WTC11 (cell line): ENCODE measurements at regions not wholly inside any gene's neighbourhood (a gene's known extent, or its start where the extent isn't known, plus 50 kb on each side); places are given as distances from the start of the nearest gene placed in this dataset.

Experiments used
- ATAC-seq: fragments of 200-7000 bp; cut with Tn5 transposase; 2 replicates; pipeline ENCODE4 v1.10.0; 2021; ENCODE audit warnings: mild to moderate bottlenecking, moderate library complexity
- CTCF ChIA-PET: fragments of 300-600 bp; sonication (Branson Sonifier 250); formaldehyde crosslinking; loops from one replicate; lab custom pipeline; 2021; ENCODE audit warnings: antibody characterized with exemption; lab: Charles Lee
- POLR2A ChIA-PET: fragments of 350-600 bp; sonication (Branson Sonifier 250); formaldehyde crosslinking; loops from one replicate; lab custom pipeline; 2021; ENCODE audit warnings: antibody characterized with exemption; lab: Charles Lee
- DNase-seq: peaks from one replicate; pipeline ENCODE4 v3.0.0; 2021; ENCODE audit warnings: low spot score
- H3K27ac Mint-ChIP-seq: 2 replicates; pipeline ENCODE4 v1.8.0; 2021; ENCODE audit warnings: mixed read lengths
- H3K27me3 Mint-ChIP-seq: 2 replicates; pipeline ENCODE4 v1.8.0; 2021; ENCODE audit warnings: low read depth, mild to moderate bottlenecking, moderate library complexity, mixed read lengths
- H3K36me3 Mint-ChIP-seq: 2 replicates; pipeline ENCODE4 v1.8.0; 2021; ENCODE audit warnings: mixed read lengths
- H3K4me1 Mint-ChIP-seq: 2 replicates; pipeline ENCODE4 v1.8.0; 2022; ENCODE audit warnings: mixed read lengths
- H3K4me3 Mint-ChIP-seq: 2 replicates; pipeline ENCODE4 v1.8.0; 2021; ENCODE audit warnings: mild to moderate bottlenecking, moderate library complexity, mixed read lengths
- H3K9me3 Mint-ChIP-seq: 2 replicates; pipeline ENCODE4 v1.8.0; 2021; ENCODE audit warnings: mixed read lengths
- CREM ChIP-seq: sonication (generic); formaldehyde crosslinking; IDR thresholded peaks from 2 replicates; pipeline ENCODE4 v1.8.1; 2022; ENCODE audit warnings: mild to moderate bottlenecking, missing genetic modification reagents, moderate library complexity
- E2F4 ChIP-seq: sonication (generic); formaldehyde crosslinking; IDR thresholded peaks from 2 replicates; pipeline ENCODE4 v1.8.1; 2022; ENCODE audit warnings: low read depth, mild to moderate bottlenecking, moderate library complexity, missing genetic modification reagents, borderline replicate concordance
- FOXP4 ChIP-seq: sonication (generic); formaldehyde crosslinking; IDR thresholded peaks from 2 replicates; pipeline ENCODE4 v1.8.0; 2022; ENCODE audit warnings: mild to moderate bottlenecking, missing genetic modification reagents
- GRHL2 ChIP-seq: fragments of 250-450 bp; sonication (Bioruptor Pico); IDR thresholded peaks from 2 replicates; pipeline ENCODE4 v1.8.0; 2022; ENCODE audit warnings: mild to moderate bottlenecking, moderate library complexity; ENCODE audit not compliant: insufficient replicate concordance, severe bottlenecking
- HMGXB4 ChIP-seq: sonication (generic); formaldehyde crosslinking; IDR thresholded peaks from 2 replicates; pipeline ENCODE4 v1.8.1; 2023; ENCODE audit warnings: mild to moderate bottlenecking, moderate library complexity, missing genetic modification reagents
- IRF2 ChIP-seq: sonication (generic); formaldehyde crosslinking; IDR thresholded peaks from 2 replicates; pipeline ENCODE4 v1.8.0; 2022; ENCODE audit warnings: low read depth, missing genetic modification reagents, borderline replicate concordance
- KAT7 ChIP-seq: sonication (generic); formaldehyde crosslinking; IDR thresholded peaks from 2 replicates; pipeline ENCODE4 v1.8.1; 2023; ENCODE audit warnings: missing genetic modification reagents, mild to moderate bottlenecking, borderline replicate concordance
- MYBL2 ChIP-seq: sonication (generic); formaldehyde crosslinking; IDR thresholded peaks from 2 replicates; pipeline ENCODE4 v1.8.1; 2023; ENCODE audit warnings: mild to moderate bottlenecking, moderate library complexity, missing genetic modification reagents
- NR1H2 ChIP-seq: sonication (generic); formaldehyde crosslinking; IDR thresholded peaks from 2 replicates; pipeline ENCODE4 v1.9.0; 2021; ENCODE audit warnings: mild to moderate bottlenecking, moderate library complexity, missing genetic modification reagents
- OVOL2 ChIP-seq: fragments of 250-450 bp; sonication (Bioruptor Pico); IDR thresholded peaks from 2 replicates; pipeline ENCODE4 v1.9.0; 2021; ENCODE audit warnings: mild to moderate bottlenecking, borderline replicate concordance
- RORB ChIP-seq: fragments of 250-450 bp; sonication (Bioruptor Pico); IDR thresholded peaks from 2 replicates; pipeline ENCODE4 v1.9.0; 2021; ENCODE audit warnings: mild to moderate bottlenecking
- TCF7 ChIP-seq: sonication (generic); formaldehyde crosslinking; IDR thresholded peaks from 2 replicates; pipeline ENCODE4 v1.8.0; 2022; ENCODE audit warnings: mild to moderate bottlenecking, low read depth, missing genetic modification reagents, moderate library complexity
- TEAD4 ChIP-seq: sonication (generic); formaldehyde crosslinking; IDR thresholded peaks from 2 replicates; pipeline ENCODE4 v1.8.0; 2022; ENCODE audit warnings: mild to moderate bottlenecking, missing genetic modification reagents
- ZBTB43 ChIP-seq: sonication (generic); formaldehyde crosslinking; IDR thresholded peaks from 2 replicates; pipeline ENCODE4 v1.8.1; 2023; ENCODE audit warnings: mild to moderate bottlenecking, missing genetic modification reagents
- ZNF121 ChIP-seq: sonication (generic); formaldehyde crosslinking; IDR thresholded peaks from 2 replicates; pipeline ENCODE4 v1.8.0; 2023; ENCODE audit warnings: missing genetic modification reagents
- ZNF138 ChIP-seq: sonication (generic); formaldehyde crosslinking; conservative IDR thresholded peaks from 2 replicates; pipeline ENCODE4 v1.8.1; 2022; ENCODE audit warnings: mild to moderate bottlenecking, moderate library complexity, missing genetic modification reagents
- ZNF219 ChIP-seq: sonication (generic); formaldehyde crosslinking; IDR thresholded peaks from 2 replicates; pipeline ENCODE4 v1.8.0; 2023; ENCODE audit warnings: missing genetic modification reagents, mild to moderate bottlenecking, borderline replicate concordance
- ZNF396 ChIP-seq: fragments of 250-450 bp; sonication (Bioruptor Pico); IDR thresholded peaks from 2 replicates; pipeline ENCODE4 v1.8.0; 2021; ENCODE audit warnings: mild to moderate bottlenecking, moderate library complexity, borderline replicate concordance
- ZNF416 ChIP-seq: fragments of 250-450 bp; sonication (Bioruptor Pico); IDR thresholded peaks from 2 replicates; pipeline ENCODE4 v1.9.0; 2021; ENCODE audit warnings: mild to moderate bottlenecking, inconsistent platforms
- ZNF423 ChIP-seq: fragments of 250-450 bp; sonication (Bioruptor Pico); IDR thresholded peaks from 2 replicates; pipeline ENCODE4 v2.1.2; 2022; ENCODE audit warnings: mild to moderate bottlenecking, moderate library complexity
- ZNF671 ChIP-seq: fragments of 250-450 bp; sonication (Bioruptor Pico); IDR thresholded peaks from 2 replicates; pipeline ENCODE4 v1.8.0; 2021; ENCODE audit warnings: mild to moderate bottlenecking
- TF ChIP-seq, protein P1 (sequence below): fragments of 250-450 bp; sonication (Bioruptor Pico); IDR thresholded peaks from 2 replicates; pipeline ENCODE4 v1.9.0; 2021; ENCODE audit warnings: mild to moderate bottlenecking
- TF ChIP-seq, protein P2 (sequence below): sonication (generic); formaldehyde crosslinking; IDR thresholded peaks from 2 replicates; pipeline ENCODE4 v1.8.0; 2023; ENCODE audit warnings: mild to moderate bottlenecking, missing genetic modification reagents

DNA sequence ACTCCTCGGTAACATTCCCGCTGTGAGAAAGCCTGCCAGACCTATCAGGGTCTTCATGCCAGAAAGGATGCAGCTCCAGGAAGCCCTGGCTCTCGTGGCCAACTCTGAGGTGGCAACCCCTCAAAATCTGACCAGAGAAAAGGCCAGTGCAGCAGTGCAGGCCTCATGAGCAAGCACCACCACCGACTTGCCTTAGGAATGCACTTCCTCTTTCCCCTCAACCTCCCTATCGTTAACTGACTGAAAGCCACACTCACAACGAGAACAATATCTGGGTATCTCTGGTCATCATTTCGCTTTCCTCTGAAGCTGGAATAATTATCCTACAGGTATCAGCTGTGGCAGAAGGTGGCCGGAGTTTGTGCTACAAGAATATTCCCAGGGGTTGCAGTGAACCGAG is 101.4 kb upstream of the POU3F3 start:
- H3K27me3 Mint-ChIP-seq = peaks cover 10% of the 10 kb centered on the region
- H3K27ac Mint-ChIP-seq = no peak overlapping the region
- ATAC-seq (no peak), DNase-seq (no peak)
- ChIA-PET CTCF (no interaction called here), POLR2A (no interaction called here)
- no peak for TF ChIP-seq KAT7 (CRISPR knock-in tag)
- TF ChIP-seq NR1H2 (CRISPR knock-in tag) = no peak
- no peak for TF ChIP-seq ZNF423 (CRISPR knock-in tag)
- no peak for TF ChIP-seq OVOL2 (CRISPR knock-in tag)
- no peak for TF ChIP-seq ZNF416 (CRISPR knock-in tag)
- no peak for TF ChIP-seq E2F4 (CRISPR knock-in tag)
- no peak for TF ChIP-seq IRF2 (CRISPR knock-in tag)
- TF ChIP-seq, protein P1, sequence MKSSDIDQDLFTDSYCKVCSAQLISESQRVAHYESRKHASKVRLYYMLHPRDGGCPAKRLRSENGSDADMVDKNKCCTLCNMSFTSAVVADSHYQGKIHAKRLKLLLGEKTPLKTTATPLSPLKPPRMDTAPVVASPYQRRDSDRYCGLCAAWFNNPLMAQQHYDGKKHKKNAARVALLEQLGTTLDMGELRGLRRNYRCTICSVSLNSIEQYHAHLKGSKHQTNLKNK (CRISPR knock-in tag) = no peak
- no peak for TF ChIP-seq ZNF138 (CRISPR knock-in tag)
- no peak for TF ChIP-seq FOXP4 (CRISPR knock-in tag)
- TF ChIP-seq TCF7 (CRISPR knock-in tag) = no peak
- no peak for TF ChIP-seq TEAD4 (CRISPR knock-in tag)
- TF ChIP-seq ZNF671 (CRISPR knock-in tag) = no peak
- TF ChIP-seq, protein P2, sequence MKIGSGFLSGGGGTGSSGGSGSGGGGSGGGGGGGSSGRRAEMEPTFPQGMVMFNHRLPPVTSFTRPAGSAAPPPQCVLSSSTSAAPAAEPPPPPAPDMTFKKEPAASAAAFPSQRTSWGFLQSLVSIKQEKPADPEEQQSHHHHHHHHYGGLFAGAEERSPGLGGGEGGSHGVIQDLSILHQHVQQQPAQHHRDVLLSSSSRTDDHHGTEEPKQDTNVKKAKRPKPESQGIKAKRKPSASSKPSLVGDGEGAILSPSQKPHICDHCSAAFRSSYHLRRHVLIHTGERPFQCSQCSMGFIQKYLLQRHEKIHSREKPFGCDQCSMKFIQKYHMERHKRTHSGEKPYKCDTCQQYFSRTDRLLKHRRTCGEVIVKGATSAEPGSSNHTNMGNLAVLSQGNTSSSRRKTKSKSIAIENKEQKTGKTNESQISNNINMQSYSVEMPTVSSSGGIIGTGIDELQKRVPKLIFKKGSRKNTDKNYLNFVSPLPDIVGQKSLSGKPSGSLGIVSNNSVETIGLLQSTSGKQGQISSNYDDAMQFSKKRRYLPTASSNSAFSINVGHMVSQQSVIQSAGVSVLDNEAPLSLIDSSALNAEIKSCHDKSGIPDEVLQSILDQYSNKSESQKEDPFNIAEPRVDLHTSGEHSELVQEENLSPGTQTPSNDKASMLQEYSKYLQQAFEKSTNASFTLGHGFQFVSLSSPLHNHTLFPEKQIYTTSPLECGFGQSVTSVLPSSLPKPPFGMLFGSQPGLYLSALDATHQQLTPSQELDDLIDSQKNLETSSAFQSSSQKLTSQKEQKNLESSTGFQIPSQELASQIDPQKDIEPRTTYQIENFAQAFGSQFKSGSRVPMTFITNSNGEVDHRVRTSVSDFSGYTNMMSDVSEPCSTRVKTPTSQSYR (CRISPR knock-in tag) = no peak
- no peak for TF ChIP-seq RORB
- H3K4me1 Mint-ChIP-seq = peaks cover 22% of the 10 kb centered on the region
- H3K9me3 Mint-ChIP-seq = peaks cover 16% of the 10 kb centered on the region
- H3K36me3 Mint-ChIP-seq = peaks cover 12% of the 10 kb centered on the region
- no peak overlapping the region for H3K4me3 Mint-ChIP-seq

DNA sequence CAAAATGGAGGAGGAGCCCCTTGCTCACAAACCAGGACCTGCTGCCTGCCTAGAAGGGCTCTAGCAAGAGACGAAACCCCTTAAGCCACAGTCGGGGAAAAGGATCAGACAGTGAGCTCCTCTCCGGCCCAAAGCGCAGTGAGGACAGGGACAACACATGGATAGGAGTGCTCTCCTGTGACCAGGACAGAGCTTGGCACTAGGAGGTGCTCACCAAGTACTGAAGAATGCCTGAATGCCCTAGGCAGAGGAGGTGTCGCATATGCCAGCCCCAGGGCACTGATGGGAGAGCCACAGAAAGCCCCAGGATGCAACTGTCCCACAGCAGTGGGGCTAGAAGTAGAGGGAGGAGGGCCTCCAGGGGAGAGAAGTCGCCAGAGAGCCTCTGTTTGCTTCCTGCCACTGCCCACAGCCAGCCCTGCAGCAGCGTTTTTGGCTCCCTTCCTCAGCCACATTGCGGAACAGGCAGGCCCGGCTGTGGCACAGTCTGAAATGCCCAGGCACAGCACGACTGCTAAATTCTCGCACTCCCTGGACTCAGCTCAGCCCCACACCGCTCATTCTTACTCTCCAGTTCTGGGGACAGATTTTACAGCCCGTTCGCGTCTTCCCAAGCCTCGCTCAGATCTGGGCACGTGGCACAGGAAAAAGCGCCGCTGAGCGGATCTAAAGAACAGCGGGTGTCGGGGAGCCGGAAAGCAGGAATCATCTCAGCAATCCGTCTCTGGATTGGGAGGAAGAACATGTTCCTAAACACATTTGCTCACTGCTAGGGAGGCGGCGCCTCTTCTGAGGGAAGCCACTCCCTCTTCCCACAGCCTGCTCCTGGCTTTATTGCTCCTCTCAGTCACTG is 98.7 kb upstream of the POU3F3 start:
- Mint-ChIP-seq H3K9me3 (peaks cover 16% of the 10 kb centered on the region), H3K4me3 (no peak overlapping the region), H3K27me3 (peaks cover 10% of the 10 kb centered on the region), H3K27ac (no peak overlapping the region), H3K4me1 (peaks cover 31% of the 10 kb centered on the region), H3K36me3 (peaks cover 12% of the 10 kb centered on the region)
- TF ChIP-seq ZBTB43 (no peak), MYBL2 (CRISPR knock-in tag) (no peak), HMGXB4 (no peak), IRF2 (CRISPR knock-in tag) (no peak), ZNF396 (no peak), GRHL2 (CRISPR knock-in tag) (no peak), CREM (no peak), ZNF219 (no peak), ZNF121 (CRISPR knock-in tag) (no peak)
- ATAC-seq = no peak
- no peak for DNase-seq
- CTCF ChIA-PET = interaction anchor here (1.3 kb wide), 1 partner anchor 22 kb away, joined by 4 read pairs; no protein-coding TSS in a partner anchor
- POLR2A ChIA-PET = no interaction called here
